Fibroblast of lung (primary cell): ENCODE measurements at regions not wholly inside any gene's neighbourhood (a gene's known extent, or its start where the extent isn't known, plus 50 kb on each side); places are given as distances from the start of the nearest gene placed in this dataset.

Experiments used
- EZH2 ChIP-seq: IDR thresholded peaks from 2 replicates; pipeline ENCODE4 v1.5.1; 2012; ENCODE audit warnings: low read length, control low read depth, mild to moderate bottlenecking; ENCODE audit errors: missing control alignments
- TF ChIP-seq, protein P1 (sequence below), 2 donors: IDR thresholded peaks in 1 of 2; conservative IDR thresholded peaks in 1 of 2; 1 replicate in 1 of 2; 2 replicates in 1 of 2; pipeline ENCODE4 v1.5.1; 2011 to 2012; ENCODE audit warnings: low read length in 2 of 2, control low read depth in 1 of 2, inconsistent platforms in 1 of 2, low read depth in 1 of 2, mild to moderate bottlenecking in 1 of 2

DNA sequence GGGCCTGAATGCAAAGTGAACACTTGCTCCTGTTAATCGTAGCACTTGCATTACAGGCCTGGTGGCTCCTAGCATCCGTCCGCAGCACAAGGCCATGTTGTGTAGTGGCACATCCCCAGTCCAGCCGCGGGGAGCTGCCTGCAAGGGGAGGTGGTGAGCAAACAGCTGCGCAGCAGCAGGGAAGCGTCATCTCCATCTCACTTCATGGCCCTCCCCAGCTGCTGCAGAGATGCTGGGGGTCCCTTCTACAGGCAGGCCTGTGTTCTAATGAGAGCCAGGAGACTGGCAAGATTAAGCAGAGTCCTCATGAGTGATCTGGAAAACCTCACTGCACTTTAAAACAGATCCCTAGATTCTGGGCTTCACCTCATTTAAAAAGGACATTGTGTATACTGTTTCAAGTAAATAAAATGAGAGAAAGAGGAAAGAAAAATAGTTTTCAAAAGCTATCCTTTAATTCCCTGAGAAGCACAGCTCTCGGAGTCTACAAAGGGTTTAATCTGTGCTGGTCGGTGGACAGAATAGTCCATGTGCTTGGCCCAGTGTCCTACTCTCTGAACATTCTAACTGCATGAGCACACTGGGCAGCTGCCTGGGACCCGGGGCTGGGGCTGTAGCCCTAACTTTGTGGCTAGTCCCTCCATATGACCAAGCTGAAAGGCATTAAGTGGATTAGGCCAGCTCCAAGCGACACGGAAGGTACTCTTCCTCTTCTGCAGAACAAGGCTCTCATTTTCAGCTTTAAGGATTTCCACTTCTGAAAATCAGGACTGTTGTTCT is 125.8 kb downstream of the LY86 start:
- TF ChIP-seq, protein P1, sequence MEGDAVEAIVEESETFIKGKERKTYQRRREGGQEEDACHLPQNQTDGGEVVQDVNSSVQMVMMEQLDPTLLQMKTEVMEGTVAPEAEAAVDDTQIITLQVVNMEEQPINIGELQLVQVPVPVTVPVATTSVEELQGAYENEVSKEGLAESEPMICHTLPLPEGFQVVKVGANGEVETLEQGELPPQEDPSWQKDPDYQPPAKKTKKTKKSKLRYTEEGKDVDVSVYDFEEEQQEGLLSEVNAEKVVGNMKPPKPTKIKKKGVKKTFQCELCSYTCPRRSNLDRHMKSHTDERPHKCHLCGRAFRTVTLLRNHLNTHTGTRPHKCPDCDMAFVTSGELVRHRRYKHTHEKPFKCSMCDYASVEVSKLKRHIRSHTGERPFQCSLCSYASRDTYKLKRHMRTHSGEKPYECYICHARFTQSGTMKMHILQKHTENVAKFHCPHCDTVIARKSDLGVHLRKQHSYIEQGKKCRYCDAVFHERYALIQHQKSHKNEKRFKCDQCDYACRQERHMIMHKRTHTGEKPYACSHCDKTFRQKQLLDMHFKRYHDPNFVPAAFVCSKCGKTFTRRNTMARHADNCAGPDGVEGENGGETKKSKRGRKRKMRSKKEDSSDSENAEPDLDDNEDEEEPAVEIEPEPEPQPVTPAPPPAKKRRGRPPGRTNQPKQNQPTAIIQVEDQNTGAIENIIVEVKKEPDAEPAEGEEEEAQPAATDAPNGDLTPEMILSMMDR (conservative IDR thresholded peaks at IDR 0.05 in 1 of 2, IDR thresholded peaks at IDR 0.05 in 1 of 2; ENCODE audit: low read depth in 1 of 2, low read length in 2 of 2), result no peak
- no peak for TF ChIP-seq EZH2
